ENCODE measurements at regions not wholly inside any gene's neighbourhood (a gene's known extent, or its start where the extent isn't known, plus 50 kb on each side); places are given as distances from the start of the nearest gene placed in this dataset.

GRCh38 chr17:72046643-72047612 lies 73.9 kb upstream of the SOX9 start:
- H2BK20ac ChIP-seq (ENCODE audit: low read length): no peak overlapping the region
- H2AFZ ChIP-seq (ENCODE audit: low read length): no peak overlapping the region; the same call in none of the 2 replicates
- no peak overlapping the region for H4K8ac ChIP-seq (ENCODE audit: extremely low read depth, insufficient read depth, low read length)
- H3K14ac ChIP-seq (ENCODE audit: insufficient read length): no peak overlapping the region
- H3K79me1 ChIP-seq (ENCODE audit: low read depth, low read length): no peaks in the 10 kb centered on the region
- FAIRE-seq (no peak), DNase-seq (ENCODE audit: low read depth in 1 of 2, low spot score in 2 of 2) (no peak)
- no peak overlapping the region for H4K91ac ChIP-seq (replicated peaks; ENCODE audit: insufficient read length, low read length)
- no peak overlapping the region for H2BK12ac ChIP-seq (ENCODE audit: low read depth, low read length)
- no peak overlapping the region for H4K5ac ChIP-seq (ENCODE audit: insufficient read length, low read depth, low read length)
- ChIA-PET CTCF (ENCODE audit: partially characterized antibody) (interaction anchor here (1.3 to 1.5 kb wide), 2 partner anchors 71 to 542 kb away, joined by 3 to 7 read pairs; no protein-coding TSS in a partner anchor), POLR2A (ENCODE audit: partially characterized antibody) (no interaction called here)
- no peaks in the 10 kb centered on the region for H4K20me1 ChIP-seq (replicated peaks in 1 of 2; ENCODE audit: control insufficient read depth in 1 of 2, insufficient read depth in 2 of 2, low read length in 2 of 2)
- no peaks in the 10 kb centered on the region for H3K27me3 ChIP-seq (replicated peaks in 1 of 4; ENCODE audit: control insufficient read depth in 3 of 4, extremely low read depth in 1 of 4, insufficient read depth in 3 of 4, low read length in 3 of 4)
- no peak overlapping the region for H3K4me3 ChIP-seq (ENCODE audit: extremely low read depth in 1 of 4, insufficient read depth in 2 of 4, low read depth in 3 of 4, low read length in 4 of 4)
- no peaks in the 10 kb centered on the region for H3K9me3 ChIP-seq (ENCODE audit: insufficient read depth in 2 of 2, low read depth in 1 of 2, low read length in 1 of 2)
- no peaks in the 10 kb centered on the region for H3K36me3 ChIP-seq (ENCODE audit: control insufficient read depth in 2 of 4, insufficient read depth in 4 of 4, low read length in 3 of 4)
- no peak overlapping the region for H3K9ac ChIP-seq (replicated peaks in 1 of 4; ENCODE audit: extremely low read depth in 1 of 4, low read depth in 3 of 4, low read length in 3 of 4)
- no peak overlapping the region for H3K27ac ChIP-seq (ENCODE audit: low read depth, low read length)
- no peak overlapping the region for H3K4ac ChIP-seq (replicated peaks; ENCODE audit: insufficient read length, low read depth, low read length)
- H2AK5ac ChIP-seq (ENCODE audit: low read depth, low read length): no peak overlapping the region
- no peaks in the 10 kb centered on the region for H3K23me2 ChIP-seq (ENCODE audit: low read depth, low read length)
- no peak for TF ChIP-seq JUN (IDR thresholded peaks at IDR 0.05; ENCODE audit: low read depth, low read length)
- TF ChIP-seq SRF (IDR thresholded peaks at IDR 0.05; ENCODE audit: low read depth, low read length): no peak
- no peak for TF ChIP-seq E2F6 (IDR thresholded peaks at IDR 0.05)
- no peaks in the 10 kb centered on the region for H3K4me1 ChIP-seq (replicated peaks in 1 of 4; ENCODE audit: control insufficient read depth in 3 of 4, insufficient read depth in 4 of 4, low read length in 3 of 4)
- H2BK120ac ChIP-seq (replicated peaks; ENCODE audit: low read depth, low read length): no peak overlapping the region
- 84% methylated on average over 14 of the region's 14 CpGs; no CpG with 5 or more reads in 1 of the 2 experiments for WGBS, 2 experiments (ENCODE audit: extremely low coverage in 1 of 2, insufficient coverage in 1 of 2, insufficient read length in 1 of 2, insufficient replicate concordance in 2 of 2, low coverage in 1 of 2, low lambda C conversion rate in 2 of 2, missing lambda C conversion rate in 1 of 2)
- H3K79me2 ChIP-seq (ENCODE audit: control insufficient read depth in 1 of 2, insufficient read depth in 2 of 2, low read length in 2 of 2): no peaks in the 10 kb centered on the region
- no peak overlapping the region for H2BK15ac ChIP-seq (ENCODE audit: low read length)
- H3K18ac ChIP-seq (ENCODE audit: extremely low read depth, low read length): no peak overlapping the region
- H2BK5ac ChIP-seq (ENCODE audit: low read depth, low read length): no peak overlapping the region
- H3K23ac ChIP-seq (ENCODE audit: insufficient read length): no peak overlapping the region
- H3K56ac ChIP-seq (replicated peaks; ENCODE audit: insufficient read length, low read depth, low read length): no peak overlapping the region
- no peak overlapping the region for H3K4me2 ChIP-seq (ENCODE audit: insufficient read depth in 1 of 2, low read depth in 2 of 2, low read length in 2 of 2)
